ENCODE measurements at regions not wholly inside any gene's neighbourhood (a gene's known extent, or its start where the extent isn't known, plus 50 kb on each side); places are given as distances from the start of the nearest gene placed in this dataset.

- Histone ChIP-seq H2BK12ac (ENCODE audit: insufficient read length, low read depth, low read length) (no peak overlapping the region), H2BK20ac (ENCODE audit: low read depth, low read length, poor library complexity, severe bottlenecking) (no peak overlapping the region), H3T11ph (ENCODE audit: low read length) (no peak overlapping the region), H2AK5ac (ENCODE audit: insufficient read length, low read length) (no peak overlapping the region), H3K27me3 (ENCODE audit: insufficient read depth, low read length) (no peaks in the 10 kb centered on the region), H2AFZ (ENCODE audit: low read length) (no peak overlapping the region), H3K23ac (ENCODE audit: insufficient read length, low read depth, low read length) (no peak overlapping the region), H3K4ac (ENCODE audit: low read depth, low read length) (no peak overlapping the region), H4K20me1 (ENCODE audit: control insufficient read depth, insufficient read depth, insufficient read length) (no peaks in the 10 kb centered on the region), H3K79me1 (ENCODE audit: insufficient read depth, low read depth, low read length, poor library complexity, severe bottlenecking) (no peaks in the 10 kb centered on the region), H2BK15ac (ENCODE audit: low read depth, low read length) (no peak overlapping the region), H2BK120ac (ENCODE audit: low read depth, low read length, poor library complexity, severe bottlenecking) (no peak overlapping the region), H3K27ac (ENCODE audit: insufficient read length, low read depth, low read length) (no peak overlapping the region), H3K4me2 (ENCODE audit: insufficient read depth, insufficient read length, low read length) (no peak overlapping the region), H3K18ac (ENCODE audit: insufficient read length, low read depth, low read length) (no peak overlapping the region), H3K4me1 (ENCODE audit: insufficient read depth, low read length) (no peaks in the 10 kb centered on the region), H4K8ac (replicated peaks; ENCODE audit: insufficient read length, low read depth, low read length) (no peak overlapping the region), H4K91ac (ENCODE audit: insufficient read length, low read depth, low read length) (no peak overlapping the region), H3K9me3 (ENCODE audit: control insufficient read depth, low read depth, low read length) (no peaks in the 10 kb centered on the region), H3K14ac (ENCODE audit: insufficient read depth, low read length) (no peak overlapping the region), H3K79me2 (ENCODE audit: insufficient read depth, low read length) (no peaks in the 10 kb centered on the region), H3K23me2 (ENCODE audit: insufficient read length, low read depth, low read length, poor library complexity, severe bottlenecking) (no peaks in the 10 kb centered on the region), H3K56ac (ENCODE audit: insufficient read length, low read depth, low read length) (no peak overlapping the region), H3K9ac (ENCODE audit: extremely low read depth, insufficient read length, low read length) (no peak overlapping the region), H2BK5ac (ENCODE audit: insufficient read length, low read length) (no peak overlapping the region), H4K5ac (ENCODE audit: insufficient read length, low read depth, low read length) (no peak overlapping the region)
- peaks cover 2% of the 10 kb centered on the region in 2 experiments; a peak in 3 of 4 replicates for H3K4me1 Mint-ChIP-seq
- H3K27ac Mint-ChIP-seq: no peak overlapping the region
- no CpG with 5 or more reads among the region's 5 CpGs for WGBS (ENCODE audit: extremely low coverage, insufficient read length, low lambda C conversion rate)
- H3K36me3 Mint-ChIP-seq (ENCODE audit: insufficient read depth in 1 of 3, low read depth in 3 of 3): no peaks in the 10 kb centered on the region
- H3K27me3 Mint-ChIP-seq (ENCODE audit: low read depth): no peaks in the 10 kb centered on the region
- H3K9me3 Mint-ChIP-seq: no peaks in the 10 kb centered on the region
- no peak for DNase-seq
- H3K4me3 Mint-ChIP-seq: no peak overlapping the region
- TF ChIP-seq CTCF (conservative IDR thresholded peaks at IDR 0.05): no peak
Observed at GRCh38 chr6:82038631-82039030, 208.9 kb downstream of the IBTK start.

Data from H9 (cell line).